NCI-H82 (cell line): ENCODE measurements at regions not wholly inside any gene's neighbourhood (a gene's known extent, or its start where the extent isn't known, plus 50 kb on each side); places are given as distances from the start of the nearest gene placed in this dataset.
"Not testable (repeated sequence)": the region's sequence is repeated elsewhere in the genome, so short reads cannot be mapped to it uniquely, and the experiment has no call there.

Experiments
- DNase-seq: peaks from one replicate; lab custom pipeline; 2025; lab: John Stamatoyannopoulos, UW

DNA sequence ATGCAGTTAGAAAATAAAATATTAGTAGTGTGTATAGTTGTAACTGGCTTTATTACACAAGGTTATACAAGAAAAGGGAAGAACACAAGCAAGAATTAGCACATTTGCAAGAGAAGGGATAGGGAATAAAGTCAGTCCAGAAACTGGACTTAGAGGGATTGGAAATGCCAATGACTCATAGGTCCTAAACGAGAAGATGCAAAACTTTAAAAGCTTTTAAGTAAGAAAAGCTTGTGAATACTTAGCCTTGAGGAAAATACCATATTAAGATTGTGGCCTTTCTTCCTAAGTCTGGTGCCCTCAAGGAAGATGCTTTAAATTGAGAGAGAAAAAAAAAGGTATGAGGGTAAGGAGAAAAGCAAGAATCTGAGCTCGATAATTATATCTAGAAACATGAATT, 102.3 kb upstream of the MCHR2 start:
- no peak for DNase-seq

DNA sequence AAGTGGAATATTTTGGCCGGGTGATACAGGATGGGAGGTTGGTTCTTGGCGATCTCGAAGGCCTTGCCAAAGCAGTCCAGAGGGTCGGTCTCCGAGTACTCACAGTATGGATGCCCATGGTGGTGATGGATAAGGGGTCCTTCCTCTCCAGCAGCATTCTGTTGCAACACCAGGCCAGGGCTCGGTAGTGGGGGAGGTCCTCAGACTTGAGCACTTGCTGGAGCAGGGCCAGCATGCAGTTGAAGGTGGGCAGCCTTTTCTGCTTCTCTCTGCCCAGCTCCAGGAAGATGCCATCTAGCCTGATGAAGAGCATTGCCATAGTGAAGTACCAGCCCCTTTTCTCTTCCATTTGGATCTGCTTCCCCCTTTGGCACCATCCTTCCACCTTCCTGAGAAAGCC, 99.4 kb upstream of the MCHR2 start:
- no peak for DNase-seq

- no peak for DNase-seq
Measured at GRCh38 chr6:100088009-100088408, 94.0 kb upstream of the MCHR2 start.

DNA sequence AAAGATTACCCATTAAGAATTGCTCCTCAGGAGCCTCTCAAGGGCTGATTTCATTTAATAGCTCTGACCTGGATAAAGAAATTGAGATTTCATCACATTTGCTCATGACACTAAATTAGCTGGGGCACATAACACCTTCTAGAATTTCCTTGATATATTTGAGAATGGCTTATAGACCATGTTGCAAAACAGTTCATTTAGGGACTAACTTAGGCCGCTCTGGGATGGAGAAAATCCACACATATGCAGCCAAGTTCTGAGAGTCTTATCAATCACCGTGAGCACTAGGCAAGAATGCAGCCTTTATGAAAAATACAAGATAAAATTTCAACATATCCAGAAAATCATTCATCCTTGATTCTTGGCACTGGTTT, 91.0 kb upstream of the MCHR2 start:
- DNase-seq: no peak

GRCh38 chr6:100084316-100084990, 90.4 kb upstream of the MCHR2 start:
- DNase-seq: no peak

GRCh38 chr6:100078509-100078908, 84.5 kb upstream of the MCHR2 start:
- peak; percentile 34 for DNase-seq

GRCh38 chr6:100065348-100065747, 71.3 kb upstream of the MCHR2 start:
- DNase-seq: no peak

GRCh38 chr6:100062621-100063020, 68.6 kb upstream of the MCHR2 start:
- DNase-seq: no peak

GRCh38 chr6:100057941-100058340, 63.9 kb upstream of the MCHR2 start:
- no peak for DNase-seq

- DNase-seq: no peak
Measured at GRCh38 chr6:100050550-100050949, 56.5 kb upstream of the MCHR2 start.

DNA sequence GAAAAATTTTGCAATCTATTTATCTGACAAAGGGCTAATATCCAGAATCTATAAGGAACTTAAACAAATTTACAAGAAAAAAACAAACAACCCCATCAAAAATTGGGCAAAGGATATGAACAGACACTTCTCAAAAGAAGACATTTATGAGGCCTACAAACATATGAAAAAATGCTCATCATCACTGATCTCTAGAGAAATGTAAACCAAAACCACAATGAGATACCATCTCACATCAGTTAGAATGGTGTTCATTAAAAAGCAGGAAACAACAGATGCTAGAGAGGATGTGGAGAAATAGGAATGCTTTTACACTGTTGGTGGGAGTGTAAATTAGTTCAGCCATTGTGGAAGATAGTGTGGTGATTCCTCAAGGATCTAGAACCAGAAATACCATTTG, 49.9 kb upstream of the MCHR2 start:
- not testable (repeated sequence) for DNase-seq
